ENCODE measurements at regions not wholly inside any gene's neighbourhood (a gene's known extent, or its start where the extent isn't known, plus 50 kb on each side); places are given as distances from the start of the nearest gene placed in this dataset.

GRCh38 chr9:135220601-135221575 lies 133.4 kb downstream of the OLFM1 start:
- TF ChIP-seq CTCF (IDR thresholded peaks at IDR 0.05; ENCODE audit: poor library complexity): no peak
- TF ChIP-seq EZH2phosphoT487 (IDR thresholded peaks at IDR 0.05; ENCODE audit: low read depth, severe bottlenecking, unreplicated experiment): no peak
